Stomach (tissue), 8 donors: ENCODE measurements at regions not wholly inside any gene's neighbourhood (a gene's known extent, or its start where the extent isn't known, plus 50 kb on each side); places are given as distances from the start of the nearest gene placed in this dataset.

ENCODE experiments used
- DNase-seq, 2 donors: peaks; one replicate each; pipeline versions ENCODE4 v3.0.0 to v3.0.0-alpha.2; 2013 to 2019
- H3K27ac ChIP-seq, 5 donors: fragments of 200-600 bp in 4 of 5; sonication (generic) in 4 of 5; one replicate each; pipeline ENCODE4 v1.5.1; 2013 to 2019; ENCODE audit warnings: mild to moderate bottlenecking in 1 of 5, moderate library complexity in 1 of 5
- H3K27me3 ChIP-seq, 3 donors: fragments of 200-600 bp; sonication (generic); one replicate each; pipeline ENCODE4 v1.5.1; 2017 to 2019; ENCODE audit warnings: mixed run types in 1 of 3
- H3K36me3 ChIP-seq, 4 donors: fragments of 200-600 bp; sonication (generic); 1 replicate in 3 of 4; 2 replicates in 1 of 4; pipeline ENCODE4 v1.5.1; 2016 to 2019
- H3K4me1 ChIP-seq, 4 donors: fragments of 200-600 bp; sonication (generic); one replicate each; pipeline ENCODE4 v1.5.1; 2016 to 2019
- H3K4me3 ChIP-seq, 4 donors: fragments of 200-600 bp; sonication (generic) in 3 of 4; one replicate each; pipeline ENCODE4 v1.5.1; 2016 to 2019; ENCODE audit warnings: mild to moderate bottlenecking in 1 of 4
- H3K9me3 ChIP-seq, 4 donors: fragments of 200-600 bp; sonication (generic); one replicate each; pipeline ENCODE4 v1.5.1; 2016 to 2019
- CTCF ChIP-seq, 7 experiments: fragments of 450-650 bp in 4 of 7; fragments of 200-600 bp in 3 of 7; sonication (generic) in 3 of 7; IDR thresholded peaks; one replicate each; pipeline ENCODE4 v1.5.1; 2016 to 2019; ENCODE audit warnings: antibody characterized with exemption in 7 of 7, control low read depth in 2 of 7, mild to moderate bottlenecking in 1 of 7
- EP300 ChIP-seq: sonication (generic); formaldehyde crosslinking; IDR thresholded peaks from one replicate; pipeline ENCODE4 v1.6.1; 2017; ENCODE audit warnings: antibody characterized with exemption
- POLR2A ChIP-seq, 4 donors: fragments of 450-650 bp; IDR thresholded peaks; one replicate each; pipeline ENCODE4 v1.6.1; 2016; ENCODE audit warnings: antibody characterized with exemption in 4 of 4, control low read depth in 2 of 4, mild to moderate bottlenecking in 1 of 4, moderate library complexity in 1 of 4
- POLR2AphosphoS5 ChIP-seq, 3 donors: sonication (generic); formaldehyde crosslinking; IDR thresholded peaks; one replicate each; pipeline ENCODE4 v1.6.1; 2016; ENCODE audit warnings: antibody characterized with exemption in 3 of 3
- WGBS, 5 donors: extraction: QIAGEN DNeasy Blood & Tissue Kit in 3 of 5; methylation state at CpG; one replicate each; pipeline versions ENCODE4 v1.1.5 to v1.1.7; 2013 to 2018; 5-methylcytosine and 5-hydroxymethylcytosine counted together
- intact Hi-C: fragments of 100-400 bp; cut with DNase I; formaldehyde crosslinking; loops from one replicate; pipeline ENCODE4 v1.15.1; 2023; ENCODE audit warnings: low total_unique reads
- donor health status: healthy with polysubstance abuse.
- donor health status: Bipolar disorder and iron deficiency.
- donor health status: healthy.

- Histone ChIP-seq H3K4me1 (no peaks in the 10 kb centered on the region), H3K36me3 (no peaks in the 10 kb centered on the region), H3K27ac (no peak overlapping the region), H3K9me3 (no peaks in the 10 kb centered on the region), H3K27me3 (no peaks in the 10 kb centered on the region), H3K4me3 (no peak overlapping the region)
- DNase-seq: no peak
- TF ChIP-seq POLR2AphosphoS5 (IDR thresholded peaks at IDR 0.05) (no peak), POLR2A (IDR thresholded peaks at IDR 0.05) (no peak)
- 95 to 98% (median 97%) methylated on average over 23 to 29 of the region's 29 CpGs for WGBS, 5 donors
- intact Hi-C loops: no loop called here
These were observed 89.0 kb upstream of the MBOAT1 start for GRCh38 chr6:20301256-20301655.

GRCh38 chr6:20302168-20302567 is 89.9 kb upstream of the MBOAT1 start:
- 34 to 83% (median 63%) methylated on average over 3 of the region's 3 CpGs for WGBS, 5 donors
- intact Hi-C loops: no loop called here

GRCh38 chr6:20302702-20303251 is 90.5 kb upstream of the MBOAT1 start:
- Histone ChIP-seq H3K4me1 (no peaks in the 10 kb centered on the region), H3K36me3 (no peaks in the 10 kb centered on the region), H3K27me3 (no peaks in the 10 kb centered on the region), H3K27ac (no peak overlapping the region), H3K9me3 (no peaks in the 10 kb centered on the region), H3K4me3 (no peak overlapping the region)
- 39 to 67% (median 60%) methylated on average over 5 of the region's 5 CpGs for WGBS, 5 donors
- no peak for DNase-seq
- intact Hi-C loops: no loop called here
- no peak for TF ChIP-seq POLR2A (IDR thresholded peaks at IDR 0.05)
- TF ChIP-seq EP300: no peak
- no peak for TF ChIP-seq CTCF (IDR thresholded peaks at IDR 0.05)
- no peak for TF ChIP-seq POLR2AphosphoS5 (IDR thresholded peaks at IDR 0.05)

More at GRCh38 chr6:20302168-20302567, 89.9 kb upstream of the MBOAT1 start:
- Histone ChIP-seq H3K4me3 (no peak overlapping the region), H3K27me3 (no peaks in the 10 kb centered on the region), H3K9me3 (no peaks in the 10 kb centered on the region), H3K4me1 (no peaks in the 10 kb centered on the region), H3K36me3 (no peaks in the 10 kb centered on the region), H3K27ac (no peak overlapping the region)
- no peak for DNase-seq
- TF ChIP-seq POLR2AphosphoS5 (IDR thresholded peaks at IDR 0.05) (no peak), EP300 (no peak), POLR2A (IDR thresholded peaks at IDR 0.05) (no peak), CTCF (IDR thresholded peaks at IDR 0.05) (no peak)

- Histone ChIP-seq H3K27ac (no peak overlapping the region), H3K4me1 (no peaks in the 10 kb centered on the region), H3K9me3 (no peaks in the 10 kb centered on the region), H3K27me3 (no peaks in the 10 kb centered on the region), H3K36me3 (no peaks in the 10 kb centered on the region), H3K4me3 (no peak overlapping the region)
- 79 to 84% (median 82%) methylated on average over 14 of the region's 14 CpGs for WGBS, 5 donors
- no peak for TF ChIP-seq EP300
- TF ChIP-seq POLR2AphosphoS5 (IDR thresholded peaks at IDR 0.05): no peak
- no peak for TF ChIP-seq POLR2A (IDR thresholded peaks at IDR 0.05)
- no peak for TF ChIP-seq CTCF (IDR thresholded peaks at IDR 0.05)
- no peak for DNase-seq
- intact Hi-C loops: no loop called here
These were observed 94.2 kb upstream of the MBOAT1 start for GRCh38 chr6:20306491-20306890.

GRCh38 chr6:20309186-20309585 is 92.5 kb upstream of the E2F3 start:
- no peaks in the 10 kb centered on the region for H3K36me3 ChIP-seq
- 67 to 78% (median 77%) methylated on average over 2 of the region's 2 CpGs for WGBS, 5 donors

More at GRCh38 chr6:20309186-20309585, 92.5 kb upstream of the E2F3 start:
- no peaks in the 10 kb centered on the region for H3K4me1 ChIP-seq
- H3K27ac ChIP-seq: no peak overlapping the region
- H3K9me3 ChIP-seq: no peaks in the 10 kb centered on the region
- no peak overlapping the region for H3K4me3 ChIP-seq
- intact Hi-C loops: no loop called here
- H3K27me3 ChIP-seq: no peaks in the 10 kb centered on the region
- no peak for DNase-seq
- TF ChIP-seq CTCF (IDR thresholded peaks at IDR 0.05): no peak
